Karpas-422 (cell line): ENCODE measurements at regions not wholly inside any gene's neighbourhood (a gene's known extent, or its start where the extent isn't known, plus 50 kb on each side); places are given as distances from the start of the nearest gene placed in this dataset.
A peak's percentile ranks its signal among the peaks of the same experiment; 100 is the strongest.

Experiments
- DNase-seq: peaks from one replicate; pipeline ENCODE4 v3.0.0-alpha.2; 2015
- H2AFZ ChIP-seq: fragments of 200-600 bp; sonication (generic); 2 replicates; pipeline ENCODE4 v1.6.1; 2014; ENCODE audit warnings: antibody characterized with exemption, low read length, mixed read lengths
- H3K27ac ChIP-seq: fragments of 200-600 bp; sonication (generic); 2 replicates; pipeline ENCODE4 v1.5.1; 2014; ENCODE audit warnings: mild to moderate bottlenecking, low read length, moderate library complexity
- H3K27me3 ChIP-seq: fragments of 200-600 bp; sonication (generic); 2 replicates; pipeline ENCODE4 v1.6.1; 2014; ENCODE audit warnings: low read length, mixed read lengths
- H3K36me3 ChIP-seq: fragments of 200-600 bp; sonication (generic); 2 replicates; pipeline ENCODE4 v1.6.1; 2014; ENCODE audit warnings: low read length, mixed read lengths; ENCODE audit not compliant: insufficient read depth
- H3K4me1 ChIP-seq: fragments of 200-600 bp; sonication (generic); 2 replicates; pipeline ENCODE4 v1.6.1; 2014; ENCODE audit warnings: mild to moderate bottlenecking, low read length, mixed read lengths
- H3K4me2 ChIP-seq: fragments of 200-600 bp; sonication (generic); 2 replicates; pipeline ENCODE4 v1.6.1; 2014; ENCODE audit warnings: low read length, low read depth, mild to moderate bottlenecking; ENCODE audit not compliant: poor library complexity, severe bottlenecking
- H3K4me3 ChIP-seq: fragments of 200-600 bp; sonication (generic); 2 replicates; pipeline ENCODE4 v1.5.1; 2014; ENCODE audit warnings: mild to moderate bottlenecking, antibody characterized with exemption, low read length, mixed read lengths
- H3K79me2 ChIP-seq: fragments of 200-600 bp; sonication (generic); 2 replicates; pipeline ENCODE4 v1.6.1; 2014; ENCODE audit warnings: mild to moderate bottlenecking, low read length, mixed read lengths
- H3K9ac ChIP-seq: fragments of 200-600 bp; sonication (generic); 2 replicates; pipeline ENCODE4 v1.6.0; 2014; ENCODE audit warnings: low read length
- H3K9me2 ChIP-seq: fragments of 200-600 bp; sonication (generic), shearing (Covaris generic); replicated peaks from 2 replicates; pipeline ENCODE4 v1.6.0; 2014; ENCODE audit warnings: mild to moderate bottlenecking, low read length, moderate library complexity; ENCODE audit not compliant: insufficient read depth
- H3K9me3 ChIP-seq: fragments of 300-700, 200-600 bp; sonication (generic); 2 replicates; pipeline ENCODE4 v1.6.1; 2014; ENCODE audit warnings: low read length, mixed read lengths
- H4K20me1 ChIP-seq: fragments of 200-600 bp; sonication (generic); 2 replicates; pipeline ENCODE4 v1.6.1; 2014; ENCODE audit warnings: mild to moderate bottlenecking, antibody characterized with exemption, low read length, low read depth; ENCODE audit not compliant: insufficient read depth

- Histone ChIP-seq H3K27me3 (no peaks in the 10 kb centered on the region), H3K4me3 (no peak overlapping the region), H4K20me1 (no peaks in the 10 kb centered on the region), H3K79me2 (no peaks in the 10 kb centered on the region), H3K4me1 (no peaks in the 10 kb centered on the region), H3K9me2 (no peaks in the 10 kb centered on the region), H3K9ac (no peak overlapping the region), H2AFZ (no peak overlapping the region), H3K9me3 (no peaks in the 10 kb centered on the region), H3K4me2 (no peak overlapping the region), H3K36me3 (no peaks in the 10 kb centered on the region), H3K27ac (no peak overlapping the region)
- DNase-seq = no peak
These were observed 601.0 kb downstream of the FGF9 start for GRCh38 chr13:22271903-22272302.

- H3K27me3 ChIP-seq = no peaks in the 10 kb centered on the region
- no peaks in the 10 kb centered on the region for H3K9me3 ChIP-seq
- no peaks in the 10 kb centered on the region for H3K36me3 ChIP-seq
- H3K4me2 ChIP-seq = no peak overlapping the region
- DNase-seq = no peak
- H3K27ac ChIP-seq = no peak overlapping the region
- H4K20me1 ChIP-seq = no peaks in the 10 kb centered on the region
- H3K9ac ChIP-seq = no peak overlapping the region
- H3K79me2 ChIP-seq = no peaks in the 10 kb centered on the region
- H2AFZ ChIP-seq = no peak overlapping the region
- H3K4me3 ChIP-seq = no peak overlapping the region
- H3K4me1 ChIP-seq = no peaks in the 10 kb centered on the region
- no peaks in the 10 kb centered on the region for H3K9me2 ChIP-seq
These were observed 604.5 kb downstream of the FGF9 start for GRCh38 chr13:22275393-22275792.

- H3K4me2 ChIP-seq = no peak overlapping the region
- H3K4me3 ChIP-seq = no peak overlapping the region
- no peaks in the 10 kb centered on the region for H3K27me3 ChIP-seq
- no peak overlapping the region for H3K9ac ChIP-seq
- no peaks in the 10 kb centered on the region for H3K9me3 ChIP-seq
- no peaks in the 10 kb centered on the region for H3K9me2 ChIP-seq
- no peak overlapping the region for H3K27ac ChIP-seq
- no peak overlapping the region for H2AFZ ChIP-seq
- H3K36me3 ChIP-seq = no peaks in the 10 kb centered on the region
- no peak for DNase-seq
- no peaks in the 10 kb centered on the region for H3K79me2 ChIP-seq
- no peaks in the 10 kb centered on the region for H4K20me1 ChIP-seq
- no peaks in the 10 kb centered on the region for H3K4me1 ChIP-seq
These were observed 605.7 kb downstream of the FGF9 start for GRCh38 chr13:22276616-22277015.

GRCh38 chr13:22278336-22278929 is 607.6 kb downstream of the FGF9 start:
- no peak overlapping the region for H2AFZ ChIP-seq
- DNase-seq = peak; percentile 85
- no peaks in the 10 kb centered on the region for H3K9me2 ChIP-seq
- no peaks in the 10 kb centered on the region for H3K79me2 ChIP-seq
- no peaks in the 10 kb centered on the region for H3K4me1 ChIP-seq
- no peak overlapping the region for H3K27ac ChIP-seq
- no peak overlapping the region for H3K4me2 ChIP-seq
- H3K9ac ChIP-seq = no peak overlapping the region
- no peaks in the 10 kb centered on the region for H3K9me3 ChIP-seq
- no peak overlapping the region for H3K4me3 ChIP-seq
- no peaks in the 10 kb centered on the region for H4K20me1 ChIP-seq
- no peaks in the 10 kb centered on the region for H3K27me3 ChIP-seq
- H3K36me3 ChIP-seq = no peaks in the 10 kb centered on the region

- no peaks in the 10 kb centered on the region for H3K79me2 ChIP-seq
- H4K20me1 ChIP-seq = no peaks in the 10 kb centered on the region
- H3K9me3 ChIP-seq = no peaks in the 10 kb centered on the region
- no peak overlapping the region for H3K27ac ChIP-seq
- H3K27me3 ChIP-seq = no peaks in the 10 kb centered on the region
- H2AFZ ChIP-seq = no peak overlapping the region
- no peaks in the 10 kb centered on the region for H3K4me1 ChIP-seq
- DNase-seq = peak; percentile 25
- H3K9me2 ChIP-seq = no peaks in the 10 kb centered on the region; the same call in 1 of the 2 replicates
- no peak overlapping the region for H3K4me2 ChIP-seq
- H3K4me3 ChIP-seq = no peak overlapping the region
- no peak overlapping the region for H3K9ac ChIP-seq
- no peaks in the 10 kb centered on the region for H3K36me3 ChIP-seq
These were observed 615.0 kb downstream of the FGF9 start for GRCh38 chr13:22285867-22286266.

GRCh38 chr13:22286338-22286737 is 615.5 kb downstream of the FGF9 start:
- no peaks in the 10 kb centered on the region for H3K36me3 ChIP-seq
- H3K79me2 ChIP-seq = no peaks in the 10 kb centered on the region

GRCh38 chr13:22287343-22287920 is 616.6 kb downstream of the FGF9 start:
- H2AFZ ChIP-seq = no peak overlapping the region
- no peaks in the 10 kb centered on the region for H3K36me3 ChIP-seq
- no peaks in the 10 kb centered on the region for H4K20me1 ChIP-seq
- no peaks in the 10 kb centered on the region for H3K27me3 ChIP-seq
- H3K79me2 ChIP-seq = no peaks in the 10 kb centered on the region
- DNase-seq = no peak
- no peaks in the 10 kb centered on the region; the same call in 1 of the 2 replicates for H3K9me2 ChIP-seq
- no peaks in the 10 kb centered on the region for H3K4me1 ChIP-seq
- no peak overlapping the region for H3K4me3 ChIP-seq
- no peaks in the 10 kb centered on the region for H3K9me3 ChIP-seq
- no peak overlapping the region for H3K4me2 ChIP-seq
- H3K27ac ChIP-seq = no peak overlapping the region
- no peak overlapping the region for H3K9ac ChIP-seq

More at GRCh38 chr13:22286338-22286737, 615.5 kb downstream of the FGF9 start:
- Histone ChIP-seq H3K9ac (no peak overlapping the region), H3K4me2 (no peak overlapping the region), H3K4me3 (no peak overlapping the region), H3K9me3 (no peaks in the 10 kb centered on the region), H4K20me1 (no peaks in the 10 kb centered on the region), H3K4me1 (no peaks in the 10 kb centered on the region), H3K27me3 (no peaks in the 10 kb centered on the region), H3K27ac (no peak overlapping the region), H2AFZ (no peak overlapping the region), H3K9me2 (no peaks in the 10 kb centered on the region; the same call in 1 of the 2 replicates)
- DNase-seq = no peak

- Histone ChIP-seq H3K4me1 (no peaks in the 10 kb centered on the region), H3K27ac (no peak overlapping the region), H3K4me3 (no peak overlapping the region), H3K27me3 (no peaks in the 10 kb centered on the region), H3K9ac (no peak overlapping the region), H2AFZ (no peak overlapping the region), H3K9me2 (no peaks in the 10 kb centered on the region; the same call in 1 of the 2 replicates), H3K79me2 (no peaks in the 10 kb centered on the region), H3K36me3 (no peaks in the 10 kb centered on the region), H3K4me2 (no peak overlapping the region), H3K9me3 (no peaks in the 10 kb centered on the region), H4K20me1 (no peaks in the 10 kb centered on the region)
- DNase-seq = no peak
These were observed 617.6 kb downstream of the FGF9 start for GRCh38 chr13:22288496-22288895.
